Endothelial cell (in vitro differentiated cells): ENCODE measurements at regions not wholly inside any gene's neighbourhood (a gene's known extent, or its start where the extent isn't known, plus 50 kb on each side); places are given as distances from the start of the nearest gene placed in this dataset.
A peak's percentile ranks its signal among the peaks of the same experiment; 100 is the strongest.

ENCODE experiments used
- DNase-seq: peaks from one replicate; pipeline ENCODE4 v3.0.0; 2021; ENCODE audit warnings: low spot score
- H3K27ac Mint-ChIP-seq: one replicate; pipeline ENCODE4 v1.8.0; 2021; ENCODE audit warnings: mixed read lengths, inconsistent platforms; ENCODE audit not compliant: unreplicated experiment
- H3K27me3 Mint-ChIP-seq: one replicate; pipeline ENCODE4 v1.8.0; 2021; ENCODE audit warnings: mild to moderate bottlenecking, moderate library complexity, mixed read lengths, inconsistent platforms; ENCODE audit not compliant: unreplicated experiment
- H3K36me3 Mint-ChIP-seq: one replicate; pipeline ENCODE4 v1.8.0; 2021; ENCODE audit warnings: mild to moderate bottlenecking, low read depth, mixed read lengths, inconsistent platforms; ENCODE audit not compliant: unreplicated experiment
- H3K4me1 Mint-ChIP-seq: one replicate; pipeline ENCODE4 v1.8.0; 2021; ENCODE audit warnings: mild to moderate bottlenecking, mixed read lengths, inconsistent platforms; ENCODE audit not compliant: unreplicated experiment
- H3K4me3 Mint-ChIP-seq: one replicate; pipeline ENCODE4 v1.8.0; 2021; ENCODE audit warnings: mild to moderate bottlenecking, mixed read lengths, inconsistent platforms; ENCODE audit not compliant: unreplicated experiment
- H3K9me3 Mint-ChIP-seq: one replicate; pipeline ENCODE4 v1.8.0; 2021; ENCODE audit warnings: mixed read lengths, inconsistent platforms; ENCODE audit not compliant: unreplicated experiment
- TF ChIP-seq, protein P1 (sequence below): fragments of 200-600 bp; sonication (generic); IDR thresholded peaks from one replicate; pipeline ENCODE4 v1.5.0; 2021; ENCODE audit warnings: antibody characterized with exemption; ENCODE audit not compliant: unreplicated experiment

DNA sequence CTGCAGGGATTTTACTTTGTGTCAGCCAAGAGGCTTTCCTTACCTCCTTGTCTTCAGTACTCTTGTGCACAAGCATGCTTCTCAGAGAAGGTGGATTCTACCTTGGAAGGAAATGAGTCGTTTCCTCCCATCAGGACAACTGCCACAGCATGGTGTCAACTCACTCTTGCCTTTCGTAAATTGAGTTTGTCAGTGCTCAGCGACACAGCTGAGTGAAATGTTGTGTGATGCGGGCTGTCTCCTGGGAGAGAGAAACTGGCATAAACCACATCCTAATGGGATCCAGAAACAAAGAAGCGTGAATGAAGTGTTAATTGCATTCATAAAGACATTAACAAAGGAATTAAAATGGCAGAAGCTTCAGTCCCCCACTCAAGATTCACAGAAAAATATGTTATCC is 51.5 kb upstream of the SLC22A15 start:
- Mint-ChIP-seq H3K4me1 (peaks cover 31% of the 10 kb centered on the region), H3K36me3 (no peaks in the 10 kb centered on the region), H3K9me3 (no peaks in the 10 kb centered on the region), H3K27me3 (no peaks in the 10 kb centered on the region), H3K4me3 (peak overlapping the region; percentile 24), H3K27ac (peak overlapping the region; percentile 95)
- no peak for DNase-seq
- TF ChIP-seq, protein P1, sequence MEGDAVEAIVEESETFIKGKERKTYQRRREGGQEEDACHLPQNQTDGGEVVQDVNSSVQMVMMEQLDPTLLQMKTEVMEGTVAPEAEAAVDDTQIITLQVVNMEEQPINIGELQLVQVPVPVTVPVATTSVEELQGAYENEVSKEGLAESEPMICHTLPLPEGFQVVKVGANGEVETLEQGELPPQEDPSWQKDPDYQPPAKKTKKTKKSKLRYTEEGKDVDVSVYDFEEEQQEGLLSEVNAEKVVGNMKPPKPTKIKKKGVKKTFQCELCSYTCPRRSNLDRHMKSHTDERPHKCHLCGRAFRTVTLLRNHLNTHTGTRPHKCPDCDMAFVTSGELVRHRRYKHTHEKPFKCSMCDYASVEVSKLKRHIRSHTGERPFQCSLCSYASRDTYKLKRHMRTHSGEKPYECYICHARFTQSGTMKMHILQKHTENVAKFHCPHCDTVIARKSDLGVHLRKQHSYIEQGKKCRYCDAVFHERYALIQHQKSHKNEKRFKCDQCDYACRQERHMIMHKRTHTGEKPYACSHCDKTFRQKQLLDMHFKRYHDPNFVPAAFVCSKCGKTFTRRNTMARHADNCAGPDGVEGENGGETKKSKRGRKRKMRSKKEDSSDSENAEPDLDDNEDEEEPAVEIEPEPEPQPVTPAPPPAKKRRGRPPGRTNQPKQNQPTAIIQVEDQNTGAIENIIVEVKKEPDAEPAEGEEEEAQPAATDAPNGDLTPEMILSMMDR = no peak

DNA sequence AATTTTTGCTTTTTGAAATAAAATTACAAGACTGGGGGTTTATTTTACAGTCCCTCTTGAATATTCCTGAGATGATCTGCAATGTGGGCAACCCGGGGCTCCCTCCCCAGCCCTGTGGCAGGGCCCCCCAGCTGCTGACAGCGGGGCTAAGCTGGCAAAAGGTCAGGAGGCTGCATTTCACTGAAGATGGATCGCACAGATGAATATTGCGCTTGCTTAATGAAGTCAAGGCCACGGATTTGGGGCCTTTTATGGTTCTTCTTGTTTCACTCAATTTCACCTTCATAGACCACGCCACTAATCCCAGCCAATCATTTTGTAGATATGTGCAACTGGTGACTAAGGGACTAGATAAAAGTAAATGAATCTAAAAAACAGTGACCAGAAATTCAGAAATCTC is 50.8 kb upstream of the SLC22A15 start:
- peak overlapping the region; percentile 95 for H3K27ac Mint-ChIP-seq
- peaks cover 31% of the 10 kb centered on the region for H3K4me1 Mint-ChIP-seq
- DNase-seq = no peak
- H3K4me3 Mint-ChIP-seq = no peak overlapping the region
- TF ChIP-seq, protein P1 = no peak
- no peaks in the 10 kb centered on the region for H3K9me3 Mint-ChIP-seq
- no peaks in the 10 kb centered on the region for H3K36me3 Mint-ChIP-seq
- no peaks in the 10 kb centered on the region for H3K27me3 Mint-ChIP-seq
